Calu3 (cell line): ENCODE measurements at regions not wholly inside any gene's neighbourhood (a gene's known extent, or its start where the extent isn't known, plus 50 kb on each side); places are given as distances from the start of the nearest gene placed in this dataset.

Experiments
- BruUV-seq: library from RNA; stranded (reverse); fragments of 400-500 nt; replicated peaks from 2 replicates; lab custom pipeline; 2021; lab: Mats Ljungman, UMichigan
- CTCF ChIA-PET: fragments of 300-600 bp; sonication (Branson Sonifier 250); formaldehyde crosslinking; loops from one replicate; lab custom pipeline; 2022; ENCODE audit warnings: antibody characterized with exemption; lab: Charles Lee
- DNase-seq: peaks from one replicate; pipeline ENCODE4 v3.0.0; 2022
- H3K27ac Mint-ChIP-seq: one replicate; pipeline ENCODE4 v1.8.0; 2022; ENCODE audit warnings: mixed read lengths; ENCODE audit not compliant: unreplicated experiment
- H3K27me3 Mint-ChIP-seq: one replicate; pipeline ENCODE4 v1.8.0; 2022; ENCODE audit warnings: mixed read lengths; ENCODE audit not compliant: unreplicated experiment
- H3K36me3 Mint-ChIP-seq: one replicate; pipeline ENCODE4 v1.8.0; 2022; ENCODE audit warnings: mild to moderate bottlenecking, moderate library complexity, mixed read lengths; ENCODE audit not compliant: insufficient read depth, unreplicated experiment
- H3K4me1 Mint-ChIP-seq: one replicate; pipeline ENCODE4 v1.8.0; 2022; ENCODE audit warnings: mild to moderate bottlenecking, low read depth, mixed read lengths; ENCODE audit not compliant: unreplicated experiment
- H3K4me3 Mint-ChIP-seq: one replicate; pipeline ENCODE4 v1.8.0; 2022; ENCODE audit warnings: mild to moderate bottlenecking, low read depth, moderate library complexity, mixed read lengths; ENCODE audit not compliant: unreplicated experiment
- H3K9me3 Mint-ChIP-seq: one replicate; pipeline ENCODE4 v1.8.0; 2022; ENCODE audit warnings: low read depth, mixed read lengths; ENCODE audit not compliant: unreplicated experiment
- intact Hi-C: fragments of 100-400 bp; cut with micrococcal nuclease; formaldehyde crosslinking; loops from one replicate; pipeline ENCODE4 v1.10.0; 2022; ENCODE audit not compliant: unreplicated experiment
- TF ChIP-seq, protein P1 (sequence below): fragments of 200-600 bp; IDR thresholded peaks from one replicate; pipeline ENCODE4 v1.8.0; 2022; ENCODE audit warnings: antibody characterized with exemption; ENCODE audit not compliant: unreplicated experiment

DNA sequence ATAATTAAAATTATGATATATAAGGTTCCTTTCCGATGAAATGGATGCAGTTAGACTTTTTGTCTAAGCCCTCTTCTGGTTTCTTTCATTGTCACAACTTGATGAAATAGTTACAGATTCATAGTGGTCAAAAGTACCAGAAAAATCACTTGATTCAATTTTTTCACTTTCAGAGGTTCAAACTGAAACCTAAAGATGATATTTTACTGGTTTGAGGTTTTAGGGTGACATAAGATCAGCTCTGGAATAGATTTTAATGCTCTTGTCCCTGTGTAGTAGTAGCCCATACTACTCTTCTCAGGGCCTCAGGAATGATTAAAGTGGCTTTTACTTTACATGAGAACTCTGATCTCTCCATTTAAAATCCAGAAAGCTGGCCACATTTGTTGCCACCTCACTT, 479.1 kb upstream of the ZNF717 start:
- BruUV-seq = no TSS peak
- no peaks in the 10 kb centered on the region for H3K4me1 Mint-ChIP-seq
- H3K4me3 Mint-ChIP-seq = no peak overlapping the region
- TF ChIP-seq, protein P1, sequence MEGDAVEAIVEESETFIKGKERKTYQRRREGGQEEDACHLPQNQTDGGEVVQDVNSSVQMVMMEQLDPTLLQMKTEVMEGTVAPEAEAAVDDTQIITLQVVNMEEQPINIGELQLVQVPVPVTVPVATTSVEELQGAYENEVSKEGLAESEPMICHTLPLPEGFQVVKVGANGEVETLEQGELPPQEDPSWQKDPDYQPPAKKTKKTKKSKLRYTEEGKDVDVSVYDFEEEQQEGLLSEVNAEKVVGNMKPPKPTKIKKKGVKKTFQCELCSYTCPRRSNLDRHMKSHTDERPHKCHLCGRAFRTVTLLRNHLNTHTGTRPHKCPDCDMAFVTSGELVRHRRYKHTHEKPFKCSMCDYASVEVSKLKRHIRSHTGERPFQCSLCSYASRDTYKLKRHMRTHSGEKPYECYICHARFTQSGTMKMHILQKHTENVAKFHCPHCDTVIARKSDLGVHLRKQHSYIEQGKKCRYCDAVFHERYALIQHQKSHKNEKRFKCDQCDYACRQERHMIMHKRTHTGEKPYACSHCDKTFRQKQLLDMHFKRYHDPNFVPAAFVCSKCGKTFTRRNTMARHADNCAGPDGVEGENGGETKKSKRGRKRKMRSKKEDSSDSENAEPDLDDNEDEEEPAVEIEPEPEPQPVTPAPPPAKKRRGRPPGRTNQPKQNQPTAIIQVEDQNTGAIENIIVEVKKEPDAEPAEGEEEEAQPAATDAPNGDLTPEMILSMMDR = no peak
- no peak for DNase-seq
- CTCF ChIA-PET = no interaction called here
- intact Hi-C loops = no loop called here
- no peaks in the 10 kb centered on the region for H3K27me3 Mint-ChIP-seq
- H3K27ac Mint-ChIP-seq = no peak overlapping the region
- H3K9me3 Mint-ChIP-seq = peaks cover 8% of the 10 kb centered on the region
- H3K36me3 Mint-ChIP-seq = no peaks in the 10 kb centered on the region

DNA sequence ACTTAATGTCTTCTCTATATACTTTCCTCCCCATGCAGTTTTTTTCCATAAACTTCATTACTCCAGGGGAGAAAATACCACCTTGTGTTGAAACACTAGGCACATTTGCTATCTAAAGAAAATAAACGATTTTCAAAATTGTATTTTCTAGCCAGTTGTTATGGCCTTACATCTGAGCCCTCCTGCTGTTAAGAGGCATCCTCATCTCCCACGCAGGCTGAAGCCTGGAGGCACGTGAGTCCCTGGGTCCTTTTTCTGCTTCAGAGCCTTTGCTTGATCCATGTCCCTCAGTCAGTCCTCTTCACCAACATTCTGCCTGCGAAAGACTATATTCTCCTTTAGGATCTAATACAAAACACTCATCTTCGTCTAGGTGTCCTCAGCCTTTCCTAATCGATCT, 479.6 kb upstream of the ZNF717 start:
- no peaks in the 10 kb centered on the region for H3K27me3 Mint-ChIP-seq
- BruUV-seq = no TSS peak
- H3K4me3 Mint-ChIP-seq = no peak overlapping the region
- CTCF ChIA-PET = no interaction called here
- intact Hi-C loops = no loop called here
- no peaks in the 10 kb centered on the region for H3K4me1 Mint-ChIP-seq
- peaks cover 8% of the 10 kb centered on the region for H3K9me3 Mint-ChIP-seq
- no peak overlapping the region for H3K27ac Mint-ChIP-seq
- TF ChIP-seq, protein P1 = no peak
- no peak for DNase-seq
- no peaks in the 10 kb centered on the region for H3K36me3 Mint-ChIP-seq

DNA sequence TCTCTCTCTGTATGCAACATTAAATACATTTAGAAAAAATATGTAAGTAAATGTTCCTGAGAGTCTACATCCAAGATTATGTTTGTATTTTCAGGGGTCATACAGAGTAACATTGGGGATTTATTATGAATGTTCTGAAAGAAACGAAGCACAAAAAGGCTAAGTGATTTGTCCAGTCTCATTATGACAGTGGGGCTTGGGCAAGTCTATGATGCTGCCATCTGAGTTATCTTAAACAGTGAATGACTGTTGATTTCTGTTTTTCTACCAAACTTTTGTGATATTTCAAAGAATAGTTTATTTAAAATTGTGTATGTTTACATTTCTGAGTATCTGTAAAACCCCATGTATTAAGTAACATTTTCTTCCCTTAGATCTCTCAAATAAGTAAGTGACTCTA, 481.2 kb upstream of the ZNF717 start:
- CTCF ChIA-PET = no interaction called here
- Mint-ChIP-seq H3K4me1 (no peaks in the 10 kb centered on the region), H3K27me3 (no peaks in the 10 kb centered on the region), H3K4me3 (no peak overlapping the region), H3K27ac (no peak overlapping the region), H3K36me3 (no peaks in the 10 kb centered on the region), H3K9me3 (peaks cover 12% of the 10 kb centered on the region)
- TF ChIP-seq, protein P1 = no peak
- DNase-seq = no peak
- intact Hi-C loops = no loop called here
- no TSS peak for BruUV-seq

DNA sequence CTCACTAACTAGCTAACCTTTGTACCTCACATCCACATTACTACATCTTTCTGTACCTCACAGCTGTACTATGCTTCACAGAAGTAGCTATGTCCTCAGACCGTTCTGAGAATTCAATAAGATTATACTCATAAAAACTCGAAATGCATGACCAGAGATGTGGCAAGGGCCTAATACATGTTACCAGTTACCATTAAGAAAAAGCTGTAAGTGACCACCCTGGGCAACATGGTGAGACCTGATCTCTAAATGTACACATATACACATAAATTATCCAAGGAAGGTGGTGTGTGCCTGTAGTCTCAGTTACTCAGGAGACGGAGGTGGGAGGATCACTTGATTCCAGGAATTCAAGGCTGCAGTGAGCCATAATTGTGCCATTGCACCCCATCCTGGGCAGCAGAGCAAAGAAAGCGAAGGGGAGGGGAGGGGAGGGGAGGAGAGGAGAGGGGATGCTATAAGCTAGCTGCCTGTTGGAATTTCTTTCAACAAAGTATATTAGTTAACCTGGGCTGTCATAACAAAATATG, 482.6 kb upstream of the ZNF717 start:
- BruUV-seq = no TSS peak
- no peaks in the 10 kb centered on the region for H3K4me1 Mint-ChIP-seq
- peaks cover 15% of the 10 kb centered on the region for H3K9me3 Mint-ChIP-seq
- no peaks in the 10 kb centered on the region for H3K27me3 Mint-ChIP-seq
- CTCF ChIA-PET = no interaction called here
- no peak for DNase-seq
- H3K4me3 Mint-ChIP-seq = no peak overlapping the region
- intact Hi-C loops = no loop called here
- no peak overlapping the region for H3K27ac Mint-ChIP-seq
- TF ChIP-seq, protein P1 = no peak
- H3K36me3 Mint-ChIP-seq = no peaks in the 10 kb centered on the region
